ENCODE measurements at regions not wholly inside any gene's neighbourhood (a gene's known extent, or its start where the extent isn't known, plus 50 kb on each side); places are given as distances from the start of the nearest gene placed in this dataset.

DNA sequence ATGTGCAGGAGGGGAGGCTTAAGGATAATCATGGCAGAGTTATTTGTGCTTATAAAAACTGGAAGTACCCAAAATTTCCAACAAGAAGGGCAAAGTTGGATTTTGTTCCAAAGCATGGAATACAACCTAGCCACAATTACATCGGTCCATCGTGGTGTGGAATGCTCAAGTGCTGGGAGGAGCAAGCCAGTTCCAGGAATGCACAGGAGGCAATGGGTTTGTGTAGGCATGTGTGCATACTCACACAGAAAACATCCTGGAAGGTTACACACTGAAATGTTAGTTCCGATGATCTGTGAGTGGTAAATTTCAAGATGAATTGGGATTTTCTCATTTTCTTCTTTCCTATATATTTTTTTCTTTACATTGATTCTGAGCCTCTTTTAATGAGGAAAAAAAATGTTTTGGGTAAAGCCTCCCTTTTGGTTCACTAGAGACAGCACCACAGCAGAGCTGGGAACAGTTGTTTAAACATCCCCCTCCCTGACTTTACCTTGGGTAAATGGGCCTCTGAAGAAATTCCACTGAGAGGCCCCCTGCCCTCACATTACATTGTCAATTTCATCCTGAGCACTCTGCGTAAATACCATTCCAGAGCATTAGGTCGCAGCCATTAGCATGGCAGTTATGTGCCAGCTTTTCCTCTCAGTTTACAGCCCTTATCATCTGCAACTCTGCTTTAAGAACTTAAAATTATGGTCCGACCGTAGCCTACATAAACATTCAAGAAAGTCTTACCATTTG is 122.0 kb downstream of the UQCRFS1 start:
- Mint-ChIP-seq H3K27me3 (no peaks in the 10 kb centered on the region), H3K27ac (no peak overlapping the region), H3K4me3 (no peak overlapping the region), H3K9me3 (peaks cover 2% of the 10 kb centered on the region), H3K36me3 (ENCODE audit: low read depth) (no peaks in the 10 kb centered on the region), H3K4me1 (no peaks in the 10 kb centered on the region)
- DNase-seq (no peak), ATAC-seq (ENCODE audit: low read depth) (no peak)
- CTCF ChIA-PET = no interaction called here
- POLR2A ChIA-PET = no interaction called here
- TF ChIP-seq, protein P1, sequence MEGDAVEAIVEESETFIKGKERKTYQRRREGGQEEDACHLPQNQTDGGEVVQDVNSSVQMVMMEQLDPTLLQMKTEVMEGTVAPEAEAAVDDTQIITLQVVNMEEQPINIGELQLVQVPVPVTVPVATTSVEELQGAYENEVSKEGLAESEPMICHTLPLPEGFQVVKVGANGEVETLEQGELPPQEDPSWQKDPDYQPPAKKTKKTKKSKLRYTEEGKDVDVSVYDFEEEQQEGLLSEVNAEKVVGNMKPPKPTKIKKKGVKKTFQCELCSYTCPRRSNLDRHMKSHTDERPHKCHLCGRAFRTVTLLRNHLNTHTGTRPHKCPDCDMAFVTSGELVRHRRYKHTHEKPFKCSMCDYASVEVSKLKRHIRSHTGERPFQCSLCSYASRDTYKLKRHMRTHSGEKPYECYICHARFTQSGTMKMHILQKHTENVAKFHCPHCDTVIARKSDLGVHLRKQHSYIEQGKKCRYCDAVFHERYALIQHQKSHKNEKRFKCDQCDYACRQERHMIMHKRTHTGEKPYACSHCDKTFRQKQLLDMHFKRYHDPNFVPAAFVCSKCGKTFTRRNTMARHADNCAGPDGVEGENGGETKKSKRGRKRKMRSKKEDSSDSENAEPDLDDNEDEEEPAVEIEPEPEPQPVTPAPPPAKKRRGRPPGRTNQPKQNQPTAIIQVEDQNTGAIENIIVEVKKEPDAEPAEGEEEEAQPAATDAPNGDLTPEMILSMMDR (IDR thresholded peaks at IDR 0.05) = no peak
- intact Hi-C loops (cut with micrococcal nuclease) = no loop called here

DNA sequence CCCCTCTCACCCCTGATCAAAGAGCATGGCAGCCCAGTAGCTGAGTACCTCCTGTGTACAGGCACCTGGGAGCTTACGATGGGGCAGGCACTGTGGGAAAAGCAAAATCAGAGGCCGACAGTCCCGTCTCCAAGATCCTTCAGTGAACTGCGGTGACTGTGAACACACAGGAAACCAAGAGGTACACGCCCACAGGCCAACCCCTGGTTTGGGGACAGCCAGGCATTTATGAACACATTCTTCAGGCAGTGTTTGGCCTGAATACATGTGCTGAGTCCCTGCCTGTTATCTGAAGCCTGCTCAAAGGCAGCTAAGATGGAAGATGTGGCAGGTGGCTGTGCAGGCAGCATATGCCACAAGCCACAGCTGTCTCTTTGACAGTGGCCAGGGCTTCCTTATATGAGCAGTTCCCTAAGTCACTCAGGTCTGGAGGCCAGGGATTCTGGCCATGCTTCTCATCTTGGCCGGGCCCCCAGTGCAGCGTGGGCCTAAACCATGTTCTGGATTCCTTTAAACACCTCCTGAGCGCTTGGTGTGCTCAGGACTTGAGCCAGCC is 123.6 kb downstream of the UQCRFS1 start:
- Mint-ChIP-seq H3K27me3 (no peaks in the 10 kb centered on the region), H3K9me3 (peaks cover under 1% of the 10 kb centered on the region), H3K27ac (no peak overlapping the region), H3K4me3 (no peak overlapping the region), H3K36me3 (ENCODE audit: low read depth) (no peaks in the 10 kb centered on the region), H3K4me1 (no peaks in the 10 kb centered on the region)
- ATAC-seq (ENCODE audit: low read depth) (no peak), DNase-seq (no peak)
- intact Hi-C loops (cut with micrococcal nuclease) = no loop called here
- POLR2A ChIA-PET = no interaction called here
- CTCF ChIA-PET = no interaction called here
- TF ChIP-seq, protein P1 (IDR thresholded peaks at IDR 0.05) = no peak

DNA sequence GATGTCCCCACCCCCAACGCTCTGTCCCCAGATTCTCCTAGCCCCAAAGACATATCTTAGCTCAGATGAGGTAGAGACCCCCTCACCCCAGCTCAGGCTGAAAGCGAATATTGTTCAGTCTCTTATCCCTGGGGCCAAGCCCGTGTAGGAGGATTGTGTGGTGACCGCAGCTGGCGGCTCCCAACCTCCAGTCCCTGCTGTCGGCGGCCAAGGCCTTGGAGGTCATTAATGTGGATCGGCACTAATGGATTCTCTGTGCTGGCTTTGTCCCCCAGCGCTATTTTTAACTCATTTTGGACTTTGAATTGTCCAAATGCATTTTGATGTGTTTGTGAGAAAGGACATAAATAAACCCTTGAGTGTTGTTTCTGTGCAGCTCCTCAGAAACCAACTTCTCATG is 124.2 kb downstream of the UQCRFS1 start:
- H3K4me3 Mint-ChIP-seq = no peak overlapping the region
- intact Hi-C loops (cut with micrococcal nuclease) = no loop called here
- ATAC-seq (ENCODE audit: low read depth) = no peak
- no peak for DNase-seq
- TF ChIP-seq, protein P1 (IDR thresholded peaks at IDR 0.05) = no peak
- no peaks in the 10 kb centered on the region for H3K9me3 Mint-ChIP-seq
- CTCF ChIA-PET = no interaction called here
- no peaks in the 10 kb centered on the region for H3K27me3 Mint-ChIP-seq
- no peak overlapping the region for H3K27ac Mint-ChIP-seq
- no peaks in the 10 kb centered on the region for H3K4me1 Mint-ChIP-seq
- H3K36me3 Mint-ChIP-seq (ENCODE audit: low read depth) = no peaks in the 10 kb centered on the region
- POLR2A ChIA-PET = no interaction called here

DNA sequence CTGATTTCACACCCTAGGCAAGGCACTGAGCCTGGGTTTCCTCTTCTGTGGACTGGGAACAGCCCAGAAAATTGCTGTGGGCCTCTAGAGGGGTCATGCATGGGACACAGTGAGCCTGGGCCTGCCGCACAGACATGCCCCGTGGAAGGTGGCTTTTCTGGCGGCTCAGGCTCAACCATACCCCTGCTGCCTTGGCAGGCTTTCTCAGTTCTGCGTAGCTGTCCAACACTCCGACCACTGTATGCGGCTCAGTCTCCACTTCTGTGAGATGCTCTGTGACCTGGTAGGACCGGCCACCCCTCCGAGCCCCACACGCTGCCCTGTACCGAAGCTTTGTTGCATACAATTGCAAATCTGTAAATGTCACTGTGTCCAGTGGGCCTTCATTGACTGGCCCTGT is 126.3 kb downstream of the UQCRFS1 start:
- H3K4me1 Mint-ChIP-seq = no peaks in the 10 kb centered on the region
- DNase-seq = no peak
- intact Hi-C loops (cut with micrococcal nuclease) = no loop called here
- no peak for ATAC-seq (ENCODE audit: low read depth)
- no peaks in the 10 kb centered on the region for H3K9me3 Mint-ChIP-seq
- ChIA-PET POLR2A (no interaction called here), CTCF (no interaction called here)
- H3K27ac Mint-ChIP-seq = no peak overlapping the region
- no peak overlapping the region for H3K4me3 Mint-ChIP-seq
- TF ChIP-seq, protein P1 (IDR thresholded peaks at IDR 0.05) = no peak
- no peaks in the 10 kb centered on the region for H3K36me3 Mint-ChIP-seq (ENCODE audit: low read depth)
- no peaks in the 10 kb centered on the region for H3K27me3 Mint-ChIP-seq

DNA sequence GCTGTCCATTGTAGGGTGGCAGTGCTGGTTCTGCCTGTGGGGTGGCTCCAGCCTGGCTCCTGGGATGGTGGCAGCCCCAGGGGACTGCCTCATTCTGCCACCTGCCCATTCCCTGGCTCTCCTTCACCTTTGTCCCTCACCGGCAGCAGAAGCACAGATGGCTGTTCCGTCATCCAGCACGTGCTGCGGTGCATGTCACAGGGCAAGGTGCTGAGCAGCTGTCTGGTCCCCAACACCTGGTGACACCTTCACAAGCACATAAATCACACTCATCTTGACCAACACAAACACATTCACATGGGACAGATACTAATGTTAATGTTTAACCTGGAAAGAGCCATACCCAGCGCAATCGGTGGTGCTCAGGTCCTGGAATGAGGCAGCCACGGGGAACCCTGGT is 126.8 kb downstream of the UQCRFS1 start:
- intact Hi-C loops (cut with micrococcal nuclease) = no loop called here
- POLR2A ChIA-PET = no interaction called here
- no peaks in the 10 kb centered on the region for H3K4me1 Mint-ChIP-seq
- DNase-seq (no peak), ATAC-seq (ENCODE audit: low read depth) (no peak)
- no peak overlapping the region for H3K4me3 Mint-ChIP-seq
- no peaks in the 10 kb centered on the region for H3K36me3 Mint-ChIP-seq (ENCODE audit: low read depth)
- H3K9me3 Mint-ChIP-seq = no peaks in the 10 kb centered on the region
- CTCF ChIA-PET = no interaction called here
- no peaks in the 10 kb centered on the region for H3K27me3 Mint-ChIP-seq
- TF ChIP-seq, protein P1 (IDR thresholded peaks at IDR 0.05) = no peak
- no peak overlapping the region for H3K27ac Mint-ChIP-seq
